Breast epithelium (tissue), 4 donors: ENCODE measurements at regions not wholly inside any gene's neighbourhood (a gene's known extent, or its start where the extent isn't known, plus 50 kb on each side); places are given as distances from the start of the nearest gene placed in this dataset.

Source experiments
- DNase-seq, 2 donors: peaks; one replicate each; pipeline ENCODE4 v3.0.0-alpha.2; 2019; ENCODE audit warnings: low spot score in 2 of 2
- H3K27ac ChIP-seq, 2 donors: fragments of 200-600 bp; sonication (generic) in 1 of 2; one replicate each; pipeline ENCODE4 v1.5.1; 2016 to 2019; ENCODE audit warnings: mild to moderate bottlenecking in 1 of 2
- H3K27me3 ChIP-seq, 2 donors: fragments of 200-600 bp; sonication (generic) in 1 of 2; one replicate each; pipeline versions ENCODE4 v1.5.1 to v1.6.0; 2017 to 2019; ENCODE audit warnings: control low read depth in 1 of 2, mild to moderate bottlenecking in 1 of 2
- H3K36me3 ChIP-seq: fragments of 200-600 bp; one replicate; pipeline ENCODE4 v1.5.1; 2019
- H3K4me1 ChIP-seq, 2 donors: fragments of 200-600 bp; sonication (generic); one replicate each; pipeline ENCODE4 v1.5.1; 2016 to 2019; ENCODE audit warnings: control low read depth in 1 of 2
- H3K4me3 ChIP-seq, 3 donors: fragments of 200-600 bp; sonication (generic); 1 replicate in 2 of 3; 2 replicates in 1 of 3; pipeline ENCODE4 v1.5.1; 2016 to 2019; ENCODE audit warnings: mild to moderate bottlenecking in 3 of 3, moderate library complexity in 2 of 3
- H3K9me3 ChIP-seq, 2 donors: fragments of 200-600 bp; sonication (generic) in 1 of 2; one replicate each; pipeline ENCODE4 v1.5.1; 2016 to 2019; ENCODE audit warnings: control low read depth in 1 of 2
- POLR2A ChIP-seq: fragments of 450-650 bp; IDR thresholded peaks from one replicate; pipeline ENCODE4 v1.6.1; 2016; ENCODE audit warnings: antibody characterized with exemption, mild to moderate bottlenecking, moderate library complexity
- POLR2AphosphoS5 ChIP-seq, 3 donors: sonication (generic); formaldehyde crosslinking; IDR thresholded peaks; one replicate each; pipeline ENCODE4 v1.6.1; 2017; ENCODE audit warnings: antibody characterized with exemption in 3 of 3
- intact Hi-C: fragments of 100-400 bp; cut with DNase I; formaldehyde crosslinking; loops from one replicate; pipeline ENCODE4 v1.15.1; 2023; ENCODE audit warnings: low total_unique reads
- TF ChIP-seq, protein P1 (sequence below), 3 donors: fragments of 450-650 bp; IDR thresholded peaks; one replicate each; pipeline ENCODE4 v1.5.1; 2016 to 2017; ENCODE audit warnings: antibody characterized with exemption in 3 of 3, mild to moderate bottlenecking in 3 of 3, moderate library complexity in 3 of 3

- no peak overlapping the region for H3K4me3 ChIP-seq
- TF ChIP-seq POLR2A = no peak
- no peak for TF ChIP-seq POLR2AphosphoS5 (IDR thresholded peaks at IDR 0.05)
- TF ChIP-seq, protein P1, sequence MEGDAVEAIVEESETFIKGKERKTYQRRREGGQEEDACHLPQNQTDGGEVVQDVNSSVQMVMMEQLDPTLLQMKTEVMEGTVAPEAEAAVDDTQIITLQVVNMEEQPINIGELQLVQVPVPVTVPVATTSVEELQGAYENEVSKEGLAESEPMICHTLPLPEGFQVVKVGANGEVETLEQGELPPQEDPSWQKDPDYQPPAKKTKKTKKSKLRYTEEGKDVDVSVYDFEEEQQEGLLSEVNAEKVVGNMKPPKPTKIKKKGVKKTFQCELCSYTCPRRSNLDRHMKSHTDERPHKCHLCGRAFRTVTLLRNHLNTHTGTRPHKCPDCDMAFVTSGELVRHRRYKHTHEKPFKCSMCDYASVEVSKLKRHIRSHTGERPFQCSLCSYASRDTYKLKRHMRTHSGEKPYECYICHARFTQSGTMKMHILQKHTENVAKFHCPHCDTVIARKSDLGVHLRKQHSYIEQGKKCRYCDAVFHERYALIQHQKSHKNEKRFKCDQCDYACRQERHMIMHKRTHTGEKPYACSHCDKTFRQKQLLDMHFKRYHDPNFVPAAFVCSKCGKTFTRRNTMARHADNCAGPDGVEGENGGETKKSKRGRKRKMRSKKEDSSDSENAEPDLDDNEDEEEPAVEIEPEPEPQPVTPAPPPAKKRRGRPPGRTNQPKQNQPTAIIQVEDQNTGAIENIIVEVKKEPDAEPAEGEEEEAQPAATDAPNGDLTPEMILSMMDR (IDR thresholded peaks at IDR 0.05) = no peak
- H3K9me3 ChIP-seq = no peaks in the 10 kb centered on the region
- H3K27ac ChIP-seq = no peak overlapping the region
- no peaks in the 10 kb centered on the region for H3K36me3 ChIP-seq
- intact Hi-C loops = no loop called here
- H3K4me1 ChIP-seq = no peaks in the 10 kb centered on the region
- no peak for DNase-seq
- no peaks in the 10 kb centered on the region for H3K27me3 ChIP-seq
These were observed 377.1 kb upstream of the BTBD3 start for GRCh38 chr20:11540558-11540957.

- TF ChIP-seq POLR2AphosphoS5 (IDR thresholded peaks at IDR 0.05) (no peak), POLR2A (no peak)
- TF ChIP-seq, protein P1 (IDR thresholded peaks at IDR 0.05) = no peak
- Histone ChIP-seq H3K36me3 (no peaks in the 10 kb centered on the region), H3K4me3 (no peak overlapping the region), H3K27me3 (no peaks in the 10 kb centered on the region), H3K27ac (peak overlapping the region; percentile 36 to 52), H3K9me3 (no peaks in the 10 kb centered on the region), H3K4me1 (no peaks in the 10 kb centered on the region)
- no peak for DNase-seq
- intact Hi-C loops = no loop called here
These were observed 375.0 kb upstream of the BTBD3 start for GRCh38 chr20:11542645-11543044.

DNA sequence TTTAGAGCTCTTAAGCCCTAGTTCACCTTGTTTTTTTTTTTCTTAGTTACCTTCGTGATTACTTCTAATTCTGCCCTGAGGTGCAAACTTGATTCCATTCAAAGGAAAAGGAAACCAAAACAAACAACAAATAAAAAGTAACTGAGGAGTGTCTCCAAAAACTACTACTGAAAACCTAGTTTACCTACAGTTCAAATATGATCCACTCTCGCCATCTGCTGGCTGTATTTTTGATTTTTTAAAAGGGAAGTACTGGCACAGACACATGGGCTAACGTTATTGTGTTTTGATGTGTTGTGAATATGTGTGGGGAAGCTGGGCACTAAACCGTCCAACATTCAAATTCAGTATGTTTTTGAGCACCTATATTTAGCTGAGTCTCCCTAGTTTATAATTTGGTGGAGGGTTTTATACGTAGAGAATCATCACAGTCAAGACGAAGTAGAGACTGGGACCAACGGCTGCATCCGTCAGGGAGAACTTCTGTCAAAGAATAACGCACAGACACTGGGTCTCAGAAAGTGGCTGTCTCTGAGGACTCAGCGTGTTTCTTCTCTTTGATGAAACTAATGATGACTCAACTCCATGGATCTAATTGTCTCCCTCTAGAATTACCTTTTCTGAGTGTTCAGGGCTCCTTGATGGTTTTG, 373.5 kb upstream of the BTBD3 start:
- TF ChIP-seq, protein P1 (IDR thresholded peaks at IDR 0.05) = peak; percentile 56 to 74 (median 73)
- TF ChIP-seq POLR2A = no peak
- intact Hi-C loops = no loop called here
- H3K9me3 ChIP-seq = no peaks in the 10 kb centered on the region
- H3K4me1 ChIP-seq = no peaks in the 10 kb centered on the region
- H3K36me3 ChIP-seq = no peaks in the 10 kb centered on the region
- no peaks in the 10 kb centered on the region for H3K27me3 ChIP-seq
- peak overlapping the region in 1 of 3 donors; percentile 43 for H3K4me3 ChIP-seq
- DNase-seq = no peak
- peak overlapping the region; percentile 27 to 54 for H3K27ac ChIP-seq

- no peak overlapping the region for H3K27ac ChIP-seq
These were observed 370.8 kb upstream of the BTBD3 start for GRCh38 chr20:11546939-11547338.

More at GRCh38 chr20:11546939-11547338, 370.8 kb upstream of the BTBD3 start:
- intact Hi-C loops = no loop called here
- TF ChIP-seq POLR2AphosphoS5 (IDR thresholded peaks at IDR 0.05) = no peak
- TF ChIP-seq, protein P1 (IDR thresholded peaks at IDR 0.05) = no peak
- TF ChIP-seq POLR2A = no peak
- H3K9me3 ChIP-seq = no peaks in the 10 kb centered on the region
- H3K4me3 ChIP-seq = no peak overlapping the region
- DNase-seq = no peak
- H3K4me1 ChIP-seq = no peaks in the 10 kb centered on the region
- H3K36me3 ChIP-seq = no peaks in the 10 kb centered on the region
- no peaks in the 10 kb centered on the region for H3K27me3 ChIP-seq
